Myocyte (in vitro differentiated cells): ENCODE measurements at regions not wholly inside any gene's neighbourhood (a gene's known extent, or its start where the extent isn't known, plus 50 kb on each side); places are given as distances from the start of the nearest gene placed in this dataset.
"Not testable (repeated sequence)": the region's sequence is repeated elsewhere in the genome, so short reads cannot be mapped to it uniquely, and the experiment has no call there.

Source experiments
- DNase-seq: peaks from one replicate; pipeline ENCODE4 v3.0.0-alpha.2; 2012; ENCODE audit warnings: low read depth

DNA sequence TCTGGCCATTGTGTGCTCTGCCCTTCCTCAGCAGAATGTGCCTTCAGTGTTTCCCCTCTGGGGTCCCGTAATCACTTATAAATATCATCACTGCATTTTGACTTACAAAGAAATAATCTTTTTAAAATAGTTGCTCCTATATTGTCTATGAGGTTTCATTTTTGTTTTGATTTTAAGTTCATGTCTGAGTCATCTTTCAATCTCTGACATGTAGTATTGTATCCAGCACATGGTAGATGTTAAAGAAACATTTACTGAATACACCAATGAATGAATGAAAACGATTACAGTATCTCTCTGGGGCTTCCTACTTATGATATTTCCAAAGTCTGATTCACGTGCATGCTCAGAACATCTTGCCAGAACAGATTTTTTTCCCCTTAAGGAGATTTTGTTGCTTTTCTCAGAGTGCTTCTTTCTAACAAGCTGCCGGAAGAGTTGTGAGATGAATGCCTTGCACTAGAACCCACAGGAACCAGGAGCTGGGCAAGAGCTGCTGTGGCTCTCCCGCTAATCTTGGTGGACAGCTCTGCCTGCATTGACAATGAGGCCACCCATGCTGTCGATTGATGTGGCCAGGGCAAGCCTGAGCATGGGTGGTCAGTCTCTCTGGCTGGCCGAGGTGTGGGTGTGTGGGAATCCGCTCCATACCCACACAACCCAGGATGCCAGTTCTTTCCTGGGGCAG is 199.4 kb downstream of the CYRIA start:
- no peak for DNase-seq

DNA sequence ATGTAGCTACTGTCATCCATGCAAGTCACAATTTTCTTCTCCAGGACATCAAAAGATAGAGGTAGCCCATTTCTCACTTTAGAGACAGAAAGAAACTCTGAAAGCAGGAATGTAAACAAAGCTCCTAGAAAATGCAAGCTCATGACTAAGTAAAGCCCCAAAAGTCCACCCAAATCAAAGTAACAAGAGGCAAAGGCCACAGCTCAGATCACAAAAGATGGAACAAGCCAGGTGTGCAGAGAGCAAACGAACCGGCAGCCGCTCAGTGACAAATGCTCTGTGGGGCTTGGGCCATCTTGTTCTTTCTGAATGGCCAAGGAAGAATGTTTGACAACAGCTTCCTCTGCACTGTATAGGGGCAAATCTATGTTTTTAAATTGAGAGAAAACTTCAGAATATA is 201.0 kb downstream of the CYRIA start:
- no peak for DNase-seq

DNA sequence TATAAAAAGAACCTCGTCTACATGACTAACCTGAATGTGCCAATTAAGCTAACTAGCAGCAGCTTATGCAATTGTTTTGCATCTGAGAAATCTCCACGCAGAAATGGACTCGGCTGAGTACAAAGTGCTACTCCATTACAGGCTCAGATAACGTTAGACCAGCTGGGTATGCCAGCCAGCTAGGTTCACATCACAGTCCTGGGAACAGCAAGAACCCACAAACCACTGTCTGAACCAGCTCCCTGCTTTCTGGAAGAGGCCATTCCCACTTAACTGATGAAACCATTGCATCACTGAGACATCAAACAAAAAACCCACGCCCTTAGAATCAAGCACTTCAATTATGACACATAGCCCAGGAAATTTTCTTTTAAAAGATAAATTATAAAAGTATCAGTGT is 202.7 kb downstream of the CYRIA start:
- no peak for DNase-seq

GRCh38 chr2:16461672-16462071 is 204.0 kb downstream of the CYRIA start:
- no peak for DNase-seq

GRCh38 chr2:16459606-16460005 is 206.0 kb downstream of the CYRIA start:
- no peak for DNase-seq

DNA sequence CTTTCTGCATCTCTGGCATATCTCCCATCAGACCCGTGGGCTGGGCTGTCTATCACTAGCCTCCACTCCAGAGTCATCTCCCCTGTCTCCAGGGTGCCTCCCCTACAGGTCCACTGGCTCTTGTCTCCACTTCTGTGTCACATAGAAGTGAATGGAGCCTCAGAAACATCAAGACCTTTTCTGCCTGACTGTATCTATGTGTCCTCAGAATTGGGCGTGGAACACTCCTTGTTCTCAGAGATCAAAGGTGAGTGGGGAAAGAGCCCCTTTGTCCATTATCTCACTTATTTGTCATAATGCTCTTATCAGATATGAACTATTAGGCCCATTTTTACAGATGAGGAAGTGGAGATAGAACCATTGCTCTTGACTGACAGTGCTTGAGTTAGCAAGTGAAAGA is 211.0 kb downstream of the CYRIA start:
- DNase-seq = no peak

- no peak for DNase-seq
These were observed 213.5 kb downstream of the CYRIA start for GRCh38 chr2:16452123-16452522.

DNA sequence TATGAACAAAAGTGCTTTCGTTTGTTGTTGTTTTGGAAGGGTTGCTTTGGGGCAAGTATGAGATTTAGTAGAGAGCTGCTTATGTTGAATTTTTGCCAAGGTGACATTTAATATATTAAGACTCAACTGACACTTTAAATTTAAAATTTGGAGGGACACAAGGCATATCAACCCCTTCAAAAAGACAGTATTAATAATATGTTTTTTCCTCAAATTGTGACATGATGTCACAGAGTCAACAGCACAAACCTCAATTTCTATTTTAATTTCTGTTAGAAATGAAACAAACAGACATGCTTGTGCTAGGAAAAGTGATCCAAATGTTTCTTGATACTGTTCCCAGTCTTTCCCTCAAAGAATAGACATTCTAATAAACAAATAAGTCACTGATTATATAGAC is 218.9 kb downstream of the CYRIA start:
- no peak for DNase-seq

- DNase-seq = no peak
These were observed 222.7 kb downstream of the CYRIA start for GRCh38 chr2:16442971-16443370.

- DNase-seq = no peak
These were observed 224.2 kb downstream of the CYRIA start for GRCh38 chr2:16441431-16441830.

DNA sequence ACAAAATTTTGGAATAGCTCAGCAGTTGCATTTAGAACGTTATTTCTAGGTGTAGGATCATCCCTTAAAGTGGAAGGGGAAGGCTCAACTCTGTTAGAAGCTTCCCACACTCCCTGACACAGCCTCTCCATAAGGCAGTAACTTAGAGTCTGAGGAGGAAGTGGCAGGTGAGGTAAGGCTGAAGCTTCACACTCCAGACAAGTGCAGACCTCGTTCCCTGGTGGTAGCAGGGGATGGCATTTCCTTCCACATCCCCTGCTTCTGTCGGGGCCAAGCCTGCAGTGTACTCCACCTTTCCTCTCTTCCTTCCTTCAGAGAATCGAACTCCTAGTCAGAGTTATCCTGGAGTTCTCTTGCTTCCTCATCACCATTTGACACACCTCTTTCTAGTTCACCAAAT is 224.7 kb downstream of the CYRIA start:
- no peak for DNase-seq

GRCh38 chr2:16438613-16439321 is 226.9 kb downstream of the CYRIA start:
- DNase-seq = no peak

GRCh38 chr2:16437189-16437588 is 228.4 kb downstream of the CYRIA start:
- no peak for DNase-seq

- no peak for DNase-seq
These were observed 231.2 kb downstream of the CYRIA start for GRCh38 chr2:16434393-16434792.

GRCh38 chr2:16430846-16431245 is 234.8 kb downstream of the CYRIA start:
- no peak for DNase-seq

DNA sequence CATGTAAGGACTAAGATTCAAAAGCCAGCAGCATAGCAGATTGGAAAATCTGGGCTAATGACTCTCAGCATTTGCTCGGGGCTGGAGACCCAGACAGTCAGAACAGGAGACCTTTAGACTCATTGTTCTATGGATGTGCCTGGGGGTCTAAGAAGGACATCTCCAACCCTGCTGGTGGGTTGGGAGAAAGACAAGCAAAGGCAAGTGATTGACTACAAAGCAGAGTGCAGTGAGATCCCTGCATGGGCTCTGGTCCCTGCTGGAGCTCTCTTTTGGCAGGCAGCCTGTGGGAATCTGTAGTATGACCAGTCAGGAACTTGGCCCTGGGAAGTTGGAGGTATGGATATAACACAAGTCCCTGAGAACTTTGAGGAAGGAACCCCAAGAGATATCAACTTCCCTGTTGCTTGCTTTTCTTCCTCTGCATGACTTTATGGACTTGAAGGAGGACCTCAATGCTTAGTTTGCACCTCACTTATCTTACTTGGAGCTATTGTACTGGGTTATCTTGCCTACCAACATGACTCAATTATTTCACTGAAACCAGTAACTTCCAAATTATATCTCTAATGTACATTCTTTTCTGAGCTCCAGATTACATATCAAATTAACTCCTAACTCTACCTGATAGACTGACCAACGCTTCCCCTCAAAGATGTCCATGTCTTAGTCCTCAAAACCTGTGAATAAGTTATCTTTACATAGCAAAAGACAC is 236.0 kb downstream of the CYRIA start:
- no peak for DNase-seq

- DNase-seq = no peak
These were observed 236.6 kb downstream of the CYRIA start for GRCh38 chr2:16429002-16429401.

GRCh38 chr2:16425462-16426336 is 239.9 kb downstream of the CYRIA start:
- no peak for DNase-seq

GRCh38 chr2:16420421-16420820 is 245.2 kb downstream of the CYRIA start:
- no peak for DNase-seq

DNA sequence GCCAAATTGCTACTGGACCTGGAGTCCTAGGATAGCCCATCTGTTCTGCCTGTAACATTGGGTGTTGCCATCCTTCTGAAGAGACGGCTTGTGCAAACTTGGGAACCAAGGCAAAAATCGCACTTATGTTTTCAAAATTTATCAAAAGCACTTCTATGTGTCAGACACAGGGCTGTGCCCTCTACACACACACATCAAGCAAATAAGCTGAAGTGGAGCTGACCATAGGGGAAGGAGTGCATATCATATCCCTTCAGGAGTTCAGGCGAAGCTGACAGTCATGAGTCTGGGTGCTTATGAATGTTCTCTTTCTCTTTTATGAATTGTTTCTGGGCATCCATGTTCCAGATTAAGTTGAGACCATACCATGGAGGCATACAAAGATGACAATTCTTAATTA is 247.9 kb downstream of the CYRIA start:
- DNase-seq = no peak

DNA sequence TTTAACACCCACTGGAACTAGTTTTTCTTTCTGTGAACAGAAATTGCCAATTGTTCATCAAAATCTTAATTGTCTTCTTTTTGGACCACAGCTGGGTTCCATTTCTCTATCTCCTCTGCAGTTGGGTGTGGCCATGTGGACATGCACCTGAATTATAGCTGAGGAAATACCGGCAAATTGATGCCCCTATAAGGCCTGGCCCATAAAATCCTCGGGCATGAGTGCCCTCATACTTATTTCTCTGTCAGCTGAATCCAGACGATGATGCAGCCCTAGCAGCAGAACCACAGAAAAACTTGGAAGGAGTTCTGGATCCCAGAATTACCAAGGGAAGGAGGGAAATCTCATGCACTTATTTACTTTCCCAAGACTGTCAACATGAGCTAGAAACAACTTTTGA is 249.0 kb downstream of the CYRIA start:
- no peak for DNase-seq

DNA sequence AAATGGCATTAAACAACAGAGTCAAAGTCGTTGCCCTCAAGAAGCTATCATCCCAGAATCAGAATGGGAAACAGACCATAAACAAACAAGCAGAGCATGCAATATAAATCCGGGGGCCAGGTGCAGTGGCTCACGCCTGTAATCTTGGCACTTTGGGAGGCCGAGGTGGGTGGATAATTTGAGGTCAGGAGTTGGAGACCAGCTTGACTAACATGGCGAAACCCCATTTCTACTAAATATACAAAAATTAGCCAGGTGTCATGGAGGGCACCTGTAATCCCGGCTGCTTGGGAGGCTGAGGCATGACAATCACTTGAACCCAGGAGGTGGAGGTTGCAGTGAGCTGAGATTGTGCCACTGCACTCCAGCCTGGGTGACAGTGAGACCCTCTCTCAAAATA is 249.8 kb downstream of the CYRIA start:
- DNase-seq = not testable (repeated sequence)
